ENCODE measurements at regions not wholly inside any gene's neighbourhood (a gene's known extent, or its start where the extent isn't known, plus 50 kb on each side); places are given as distances from the start of the nearest gene placed in this dataset.

DNA sequence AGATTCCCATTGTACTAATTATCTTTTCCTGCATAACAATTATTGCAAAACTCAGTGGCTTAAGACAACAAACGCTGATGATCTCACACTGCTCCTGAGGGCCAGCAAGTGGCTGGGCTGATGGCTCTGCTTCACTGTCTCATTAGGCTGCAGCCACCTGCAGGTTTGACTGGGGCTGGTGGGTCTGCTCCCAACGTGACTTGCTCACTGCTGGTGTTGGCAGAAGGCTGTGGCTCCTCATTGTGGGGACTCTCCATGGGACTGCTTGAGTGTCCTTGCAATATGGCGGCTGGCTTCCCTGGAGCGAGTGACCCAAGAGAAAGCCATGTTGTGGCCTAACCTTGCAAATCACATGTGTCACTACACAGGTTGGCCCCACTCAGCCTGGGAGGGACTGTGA lies 71.1 kb downstream of the PLXNA1 start:
- no peak overlapping the region for H3K4me3 ChIP-seq (ENCODE audit: low read depth, low read length)
- TF ChIP-seq, protein P1, sequence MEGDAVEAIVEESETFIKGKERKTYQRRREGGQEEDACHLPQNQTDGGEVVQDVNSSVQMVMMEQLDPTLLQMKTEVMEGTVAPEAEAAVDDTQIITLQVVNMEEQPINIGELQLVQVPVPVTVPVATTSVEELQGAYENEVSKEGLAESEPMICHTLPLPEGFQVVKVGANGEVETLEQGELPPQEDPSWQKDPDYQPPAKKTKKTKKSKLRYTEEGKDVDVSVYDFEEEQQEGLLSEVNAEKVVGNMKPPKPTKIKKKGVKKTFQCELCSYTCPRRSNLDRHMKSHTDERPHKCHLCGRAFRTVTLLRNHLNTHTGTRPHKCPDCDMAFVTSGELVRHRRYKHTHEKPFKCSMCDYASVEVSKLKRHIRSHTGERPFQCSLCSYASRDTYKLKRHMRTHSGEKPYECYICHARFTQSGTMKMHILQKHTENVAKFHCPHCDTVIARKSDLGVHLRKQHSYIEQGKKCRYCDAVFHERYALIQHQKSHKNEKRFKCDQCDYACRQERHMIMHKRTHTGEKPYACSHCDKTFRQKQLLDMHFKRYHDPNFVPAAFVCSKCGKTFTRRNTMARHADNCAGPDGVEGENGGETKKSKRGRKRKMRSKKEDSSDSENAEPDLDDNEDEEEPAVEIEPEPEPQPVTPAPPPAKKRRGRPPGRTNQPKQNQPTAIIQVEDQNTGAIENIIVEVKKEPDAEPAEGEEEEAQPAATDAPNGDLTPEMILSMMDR (conservative IDR thresholded peaks at IDR 0.05; ENCODE audit: low read depth, low read length), result no peak
- no peak for DNase-seq (ENCODE audit: low read depth)

GRCh38 chr3:127056281-127056680 lies 73.4 kb downstream of the PLXNA1 start:
- H3K4me3 ChIP-seq (ENCODE audit: low read depth, low read length), result no peak overlapping the region
- TF ChIP-seq, protein P1 (conservative IDR thresholded peaks at IDR 0.05; ENCODE audit: low read depth, low read length), result no peak
- no peak for DNase-seq (ENCODE audit: low read depth)

DNA sequence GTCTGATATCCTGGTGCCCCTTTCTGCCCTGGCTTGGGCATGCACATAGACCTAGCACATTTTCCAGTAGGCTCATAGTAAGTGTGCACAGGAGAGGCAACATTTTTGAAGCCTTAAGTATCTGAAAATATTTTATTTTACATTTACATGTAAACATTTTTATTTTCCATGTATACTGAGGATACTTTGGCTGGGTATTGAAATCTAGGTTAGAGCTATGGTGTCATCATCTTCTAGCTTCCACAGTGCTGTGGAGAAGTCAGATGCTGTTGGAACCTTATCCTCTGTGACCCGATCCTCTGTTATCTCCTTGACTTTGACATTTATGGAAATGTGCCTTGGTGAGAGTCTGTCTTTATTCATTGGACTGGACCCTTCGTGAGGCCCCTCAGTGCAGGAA lies 74.1 kb downstream of the PLXNA1 start:
- TF ChIP-seq, protein P1 (conservative IDR thresholded peaks at IDR 0.05; ENCODE audit: low read depth, low read length), result no peak

GRCh38 chr3:127059072-127059471 lies 76.2 kb downstream of the PLXNA1 start:
- no peak overlapping the region for H3K4me3 ChIP-seq (ENCODE audit: low read depth, low read length)
- TF ChIP-seq, protein P1 (conservative IDR thresholded peaks at IDR 0.05; ENCODE audit: low read depth, low read length), result no peak
- no peak for DNase-seq (ENCODE audit: low read depth)

More for the DNA sequence above, 74.1 kb downstream of the PLXNA1 start:
- H3K4me3 ChIP-seq (ENCODE audit: low read depth, low read length), result no peak overlapping the region
- DNase-seq (ENCODE audit: low read depth), result no peak

GRCh38 chr3:127061641-127062040 lies 78.7 kb downstream of the PLXNA1 start:
- TF ChIP-seq, protein P1 (conservative IDR thresholded peaks at IDR 0.05; ENCODE audit: low read depth, low read length), result no peak
- H3K4me3 ChIP-seq (ENCODE audit: low read depth, low read length), result no peak overlapping the region
- no peak for DNase-seq (ENCODE audit: low read depth)

DNA sequence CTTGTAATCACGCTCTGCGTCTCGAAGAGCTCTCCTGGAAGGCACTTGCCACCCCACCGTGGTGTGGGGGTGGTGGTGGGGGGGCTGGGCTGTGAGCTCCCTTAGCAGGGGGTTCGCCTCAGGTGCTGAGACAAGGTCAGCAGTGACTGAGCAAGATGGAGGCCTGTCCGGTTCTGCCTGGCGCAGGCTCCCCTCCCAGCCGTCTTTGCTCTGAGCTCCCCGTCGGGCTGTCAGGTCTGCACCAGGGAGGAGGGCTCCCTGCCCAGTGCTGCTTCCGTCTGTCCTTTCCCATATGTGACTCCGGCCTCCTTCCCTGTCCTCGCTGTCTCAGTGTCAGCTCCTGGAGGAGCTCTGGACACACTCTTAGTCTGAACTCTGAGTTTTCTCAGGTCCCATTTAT lies 80.0 kb downstream of the PLXNA1 start:
- H3K4me3 ChIP-seq (ENCODE audit: low read depth, low read length), result no peak overlapping the region
- TF ChIP-seq, protein P1 (conservative IDR thresholded peaks at IDR 0.05; ENCODE audit: low read depth, low read length), result no peak
- DNase-seq (ENCODE audit: low read depth), result no peak

DNA sequence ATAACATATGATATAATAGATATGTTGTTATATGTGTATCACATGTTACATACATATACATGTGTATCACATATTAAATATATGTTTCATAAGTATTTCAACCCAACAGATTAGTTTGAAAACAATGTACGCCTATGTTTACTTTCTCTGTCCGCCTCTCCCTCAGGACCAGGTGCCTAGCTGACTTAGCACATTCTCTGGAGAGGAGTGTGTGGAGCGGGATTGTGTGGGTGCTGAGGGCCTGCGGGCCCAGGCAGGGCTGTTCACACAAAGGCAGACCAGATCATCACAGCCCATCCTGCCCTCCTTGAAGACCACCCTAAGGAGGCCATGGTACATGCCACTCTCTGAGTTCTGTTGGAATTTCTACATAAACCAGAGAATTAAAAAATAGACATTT lies 81.0 kb downstream of the PLXNA1 start:
- no peak for DNase-seq (ENCODE audit: low read depth)
- H3K4me3 ChIP-seq (ENCODE audit: low read depth, low read length), result no peak overlapping the region
- TF ChIP-seq, protein P1 (conservative IDR thresholded peaks at IDR 0.05; ENCODE audit: low read depth, low read length), result no peak
